ENCODE measurements at regions not wholly inside any gene's neighbourhood (a gene's known extent, or its start where the extent isn't known, plus 50 kb on each side); places are given as distances from the start of the nearest gene placed in this dataset.

GRCh38 chr4:71287305-71287704 lies 51.5 kb upstream of the SLC4A4 start:
- no peak for DNase-seq (ENCODE audit: low spot score)
- no peak for TF ChIP-seq CTCF (IDR thresholded peaks at IDR 0.05)
- no peak for ATAC-seq (ENCODE audit: low FRiP score)

GRCh38 chr4:71288875-71289274 lies 49.9 kb upstream of the SLC4A4 start:
- ATAC-seq (ENCODE audit: low FRiP score): no peak
- no peak for TF ChIP-seq CTCF (IDR thresholded peaks at IDR 0.05)
- no peak for DNase-seq (ENCODE audit: low spot score)

All from omental fat pad (tissue), 3 donors.